GM23338 (cell line): ENCODE measurements at regions not wholly inside any gene's neighbourhood (a gene's known extent, or its start where the extent isn't known, plus 50 kb on each side); places are given as distances from the start of the nearest gene placed in this dataset.

Experiments used
- ATAC-seq: fragments of 200-7000 bp; cut with Tn5 transposase; 3 replicates; pipeline ENCODE4 v1.9.1; 2020
- DNase-seq: peaks from one replicate; pipeline ENCODE4 v3.0.0-alpha.2; 2015; ENCODE audit warnings: low spot score
- H2AFZ ChIP-seq: fragments of 200-600 bp; sonication (generic); 2 replicates; pipeline ENCODE4 v1.8.0; 2016; ENCODE audit warnings: antibody characterized with exemption, mild to moderate bottlenecking, moderate library complexity
- H3F3A ChIP-seq: fragments of 200-600 bp; sonication (generic); replicated peaks from 2 replicates; pipeline ENCODE4 v1.8.0; 2017; ENCODE audit warnings: antibody characterized with exemption, mixed run types, low read depth
- H3K27ac ChIP-seq: fragments of 200-600 bp; sonication (generic); 2 replicates; pipeline ENCODE4 v1.6.1; 2016; ENCODE audit warnings: low read depth
- H3K27me3 ChIP-seq: fragments of 200-600 bp; sonication (generic); 2 replicates; pipeline ENCODE4 v1.8.0; 2016; ENCODE audit warnings: mild to moderate bottlenecking, mixed run types, moderate library complexity; ENCODE audit not compliant: insufficient read depth
- H3K36me3 ChIP-seq: fragments of 200-600 bp; sonication (generic); 2 replicates; pipeline ENCODE4 v1.8.0; 2016; ENCODE audit warnings: mild to moderate bottlenecking; ENCODE audit not compliant: insufficient read depth
- H3K4me1 ChIP-seq: fragments of 200-600 bp; sonication (generic); 2 replicates; pipeline ENCODE4 v1.8.0; 2016; ENCODE audit warnings: mild to moderate bottlenecking, moderate library complexity; ENCODE audit not compliant: insufficient read depth
- H3K4me2 ChIP-seq: fragments of 200-600 bp; sonication (generic); 2 replicates; pipeline ENCODE4 v1.7.1; 2017; ENCODE audit warnings: mixed run types
- H3K4me3 ChIP-seq: fragments of 200-600 bp; sonication (generic); 2 replicates; pipeline ENCODE4 v1.6.1; 2016; ENCODE audit warnings: mixed run types
- H3K79me2 ChIP-seq: fragments of 200-600 bp; sonication (generic); replicated peaks from 2 replicates; pipeline ENCODE4 v1.8.0; 2017; ENCODE audit warnings: mild to moderate bottlenecking; ENCODE audit not compliant: insufficient read depth
- H3K9me2 ChIP-seq: fragments of 200-600 bp; sonication (generic); 2 replicates; pipeline ENCODE4 v1.8.0; 2017; ENCODE audit not compliant: insufficient read depth
- H4K20me1 ChIP-seq: fragments of 200-600 bp; sonication (generic); replicated peaks from 2 replicates; pipeline ENCODE4 v1.8.0; 2017; ENCODE audit warnings: mild to moderate bottlenecking; ENCODE audit not compliant: insufficient read depth
- H3K27ac Mint-ChIP-seq: 2 replicates; pipeline ENCODE4 v1.8.0; 2020; ENCODE audit warnings: inconsistent platforms, mild to moderate bottlenecking, moderate library complexity, mixed read lengths
- H3K27me3 Mint-ChIP-seq: 3 replicates; pipeline ENCODE4 v1.8.0; 2022; ENCODE audit warnings: low read depth, mild to moderate bottlenecking, moderate library complexity, mixed read lengths, inconsistent platforms; ENCODE audit not compliant: insufficient read depth, poor library complexity
- H3K36me3 Mint-ChIP-seq: 3 replicates; pipeline ENCODE4 v1.8.0; 2021; ENCODE audit warnings: low read depth, mild to moderate bottlenecking, inconsistent platforms, moderate library complexity, mixed read lengths
- H3K4me1 Mint-ChIP-seq: 3 replicates; pipeline ENCODE4 v1.8.0; 2020; ENCODE audit warnings: mild to moderate bottlenecking, inconsistent platforms, mixed read lengths
- H3K4me3 Mint-ChIP-seq: 3 replicates; pipeline ENCODE4 v1.8.0; 2021; ENCODE audit warnings: moderate library complexity, mild to moderate bottlenecking, inconsistent platforms, mixed read lengths
- H3K9me3 Mint-ChIP-seq: 3 replicates; pipeline ENCODE4 v1.8.0; 2020; ENCODE audit warnings: moderate library complexity, mild to moderate bottlenecking, inconsistent platforms, mixed read lengths
- CTCF ChIP-seq, 2 experiments: fragments of 200-600 bp in 1 of 2; sonication (generic) in 1 of 2; conservative IDR thresholded peaks; 2 replicates each; pipeline versions ENCODE4 v1.5.1 to v1.6.1; 2016 to 2017; ENCODE audit warnings: antibody characterized with exemption in 2 of 2, low read depth in 2 of 2, mild to moderate bottlenecking in 2 of 2, moderate library complexity in 1 of 2
- ETS1 ChIP-seq: IDR thresholded peaks from 2 replicates; pipeline ENCODE4 v1.6.1; 2016; ENCODE audit warnings: antibody characterized with exemption
- JUNB ChIP-seq: IDR thresholded peaks from one replicate; pipeline ENCODE4 v1.6.1; 2016; ENCODE audit warnings: antibody characterized with exemption; ENCODE audit not compliant: unreplicated experiment
- NANOG ChIP-seq: IDR thresholded peaks from 2 replicates; pipeline ENCODE4 v1.6.1; 2016; ENCODE audit warnings: antibody characterized with exemption, borderline replicate concordance
- REST ChIP-seq: IDR thresholded peaks from one replicate; pipeline ENCODE4 v1.6.1; 2018; ENCODE audit warnings: antibody characterized with exemption; ENCODE audit not compliant: unreplicated experiment
- STAT1 ChIP-seq: IDR thresholded peaks from one replicate; pipeline ENCODE4 v1.6.1; 2016; ENCODE audit warnings: antibody characterized with exemption; ENCODE audit not compliant: unreplicated experiment
- ZNF114 ChIP-seq: fragments of 250-450 bp; sonication (Bioruptor Pico); IDR thresholded peaks from 2 replicates; pipeline ENCODE4 v1.5.0; 2020; ENCODE audit warnings: mild to moderate bottlenecking, moderate library complexity
- ZNF331 ChIP-seq: fragments of 250-450 bp; sonication (Bioruptor Pico); IDR thresholded peaks from 2 replicates; pipeline ENCODE4 v1.5.0; 2020; ENCODE audit warnings: low read depth, mild to moderate bottlenecking, moderate library complexity

- H3K4me2 ChIP-seq: no peak overlapping the region
- Mint-ChIP-seq H3K4me1 (peaks cover 14% of the 10 kb centered on the region), H3K4me3 (no peak overlapping the region), H3K27me3 (peaks cover 1% of the 10 kb centered on the region), H3K36me3 (no peaks in the 10 kb centered on the region), H3K9me3 (no peaks in the 10 kb centered on the region), H3K27ac (no peak overlapping the region)
- H3F3A ChIP-seq: no peaks in the 10 kb centered on the region
- H3K4me1 ChIP-seq: peaks cover 10% of the 10 kb centered on the region; the same call in 1 of the 2 replicates
- H3K27ac ChIP-seq: no peak overlapping the region
- H3K79me2 ChIP-seq: no peaks in the 10 kb centered on the region
- H3K36me3 ChIP-seq: no peaks in the 10 kb centered on the region
- no peak for TF ChIP-seq ZNF331
- TF ChIP-seq STAT1: no peak
- TF ChIP-seq CTCF (conservative IDR thresholded peaks at IDR 0.05; ENCODE audit: low read depth in 2 of 2): no peak
- no peak for TF ChIP-seq REST
- no peak for TF ChIP-seq JUNB
- TF ChIP-seq ETS1: no peak
- no peak for TF ChIP-seq ZNF114 (CRISPR knock-in tag)
- H4K20me1 ChIP-seq: no peaks in the 10 kb centered on the region
- peaks cover 4% of the 10 kb centered on the region; the same call in 1 of the 2 replicates for H3K27me3 ChIP-seq
- DNase-seq (no peak), ATAC-seq (no peak)
- no peak overlapping the region for H3K4me3 ChIP-seq
- no peaks in the 10 kb centered on the region for H3K9me2 ChIP-seq
- no peak overlapping the region for H2AFZ ChIP-seq
Measured at GRCh38 chr10:123580426-123580825, 85.7 kb upstream of the GPR26 start.

- Histone ChIP-seq H3F3A (no peaks in the 10 kb centered on the region), H3K27me3 (peaks cover 4% of the 10 kb centered on the region; the same call in 1 of the 2 replicates), H3K9me2 (no peaks in the 10 kb centered on the region), H3K36me3 (no peaks in the 10 kb centered on the region), H4K20me1 (no peaks in the 10 kb centered on the region), H3K4me2 (no peak overlapping the region), H2AFZ (no peak overlapping the region), H3K4me3 (no peak overlapping the region), H3K27ac (no peak overlapping the region), H3K79me2 (no peaks in the 10 kb centered on the region), H3K4me1 (peaks cover 16% of the 10 kb centered on the region; the same call in 1 of the 2 replicates)
- H3K36me3 Mint-ChIP-seq: no peaks in the 10 kb centered on the region
- H3K9me3 Mint-ChIP-seq: no peaks in the 10 kb centered on the region
- TF ChIP-seq NANOG: no peak
- no peak overlapping the region for H3K4me3 Mint-ChIP-seq
- ATAC-seq (no peak), DNase-seq (no peak)
- H3K27me3 Mint-ChIP-seq: peaks cover 1% of the 10 kb centered on the region
- H3K27ac Mint-ChIP-seq: no peak overlapping the region
- H3K4me1 Mint-ChIP-seq: peaks cover 25% of the 10 kb centered on the region
Measured at GRCh38 chr10:123581656-123582055, 84.5 kb upstream of the GPR26 start.
